Retinal pigment epithelial cell (primary cell): ENCODE measurements at regions not wholly inside any gene's neighbourhood (a gene's known extent, or its start where the extent isn't known, plus 50 kb on each side); places are given as distances from the start of the nearest gene placed in this dataset.

ENCODE experiments used
- DNase-seq: peaks from one replicate; pipeline ENCODE4 v3.0.0-alpha.2; 2010; ENCODE audit warnings: low read depth
- H3K4me3 ChIP-seq: 2 replicates; pipeline ENCODE4 v1.5.1; 2011; ENCODE audit warnings: mild to moderate bottlenecking, low read length, control low read depth, moderate library complexity
- CTCF ChIP-seq: conservative IDR thresholded peaks from 2 replicates; pipeline ENCODE4 v1.5.1; 2011; ENCODE audit warnings: low read depth, low read length, control low read depth, inconsistent platforms

GRCh38 chr7:13414661-13415107, 574.8 kb downstream of the ETV1 start:
- DNase-seq: peak; percentile 19
- no peak for TF ChIP-seq CTCF
- no peak overlapping the region for H3K4me3 ChIP-seq

- H3K4me3 ChIP-seq: no peak overlapping the region
- TF ChIP-seq CTCF: no peak
- no peak for DNase-seq
Observed at GRCh38 chr7:13416071-13416470, 573.4 kb downstream of the ETV1 start.

- no peak overlapping the region for H3K4me3 ChIP-seq
- no peak for TF ChIP-seq CTCF
- DNase-seq: no peak
Observed at GRCh38 chr7:13416544-13416943, 572.9 kb downstream of the ETV1 start.

GRCh38 chr7:13420726-13421125, 568.7 kb downstream of the ETV1 start:
- no peak overlapping the region for H3K4me3 ChIP-seq
- no peak for DNase-seq
- no peak for TF ChIP-seq CTCF

- no peak overlapping the region for H3K4me3 ChIP-seq
- no peak for TF ChIP-seq CTCF
- no peak for DNase-seq
Observed at GRCh38 chr7:13421776-13422175, 567.7 kb downstream of the ETV1 start.

GRCh38 chr7:13433946-13434345, 555.5 kb downstream of the ETV1 start:
- no peak for DNase-seq
- H3K4me3 ChIP-seq: no peak overlapping the region
- no peak for TF ChIP-seq CTCF

GRCh38 chr7:13442226-13442625, 547.2 kb downstream of the ETV1 start:
- H3K4me3 ChIP-seq: no peak overlapping the region
- TF ChIP-seq CTCF: no peak
- DNase-seq: no peak
